GM12878 (cell line): ENCODE measurements at regions not wholly inside any gene's neighbourhood (a gene's known extent, or its start where the extent isn't known, plus 50 kb on each side); places are given as distances from the start of the nearest gene placed in this dataset.

Experiments used
- ATAC-seq: fragments of 200-7000 bp; cut with Tn5 transposase; 3 replicates; pipeline ENCODE4 v1.9.1; 2020; ENCODE audit warnings: mild to moderate bottlenecking, moderate library complexity
- BruUV-seq: library from RNA; stranded (reverse); fragments of 400-500 nt; replicated peaks from 2 replicates; lab custom pipeline; 2021; lab: Mats Ljungman, UMichigan
- CTCF ChIA-PET: fragments of 300-600 bp; sonication (Branson Sonifier 250); formaldehyde crosslinking; extraction: SDS; loops from one replicate; lab custom pipeline; 2021; ENCODE audit warnings: inconsistent platforms; lab: Yijun Ruan, JAX
- POLR2A ChIA-PET: fragments of 350-600 bp; formaldehyde crosslinking; extraction: SDS; loops from one replicate; lab custom pipeline; 2021; ENCODE audit warnings: inconsistent platforms; lab: Charles Lee
- RAD21 ChIA-PET: fragments of 300-600 bp; sonication (Branson Sonifier 250); formaldehyde crosslinking; loops from one replicate; lab custom pipeline; 2023; ENCODE audit warnings: antibody characterized with exemption; ENCODE audit not compliant: unreplicated experiment; lab: Charles Lee
- SMC1A ChIA-PET: fragments of 300-600 bp; sonication (Branson Sonifier 250); formaldehyde crosslinking; loops from one replicate; lab custom pipeline; 2023; ENCODE audit not compliant: unreplicated experiment, uncharacterized antibody; lab: Charles Lee
- DNase-seq: peaks from one replicate; pipeline ENCODE4 v3.0.0-alpha.2; 2011; ENCODE audit warnings: low read depth, low spot score
- FAIRE-seq: peaks from 3 replicates; lab custom pipeline; 2011; peaks lifted over from hg19 to GRCh38; lab: Jason Lieb, UNC
- H2AFZ ChIP-seq: 2 replicates; pipeline ENCODE4 v1.6.0; 2011; ENCODE audit warnings: low read depth, low read length, control low read depth; ENCODE audit not compliant: control insufficient read depth
- H3K27ac ChIP-seq: 2 replicates; pipeline ENCODE4 v1.5.1; 2011; ENCODE audit warnings: control low read depth; ENCODE audit not compliant: control insufficient read depth, insufficient read depth
- H3K27me3 ChIP-seq, 2 experiments: replicated peaks in 1 of 2; 2 replicates each; pipeline versions ENCODE4 v1.6.0 to v1.6.1; 2011; ENCODE audit warnings: low read length in 1 of 2; ENCODE audit not compliant: control insufficient read depth in 2 of 2, insufficient read depth in 2 of 2
- H3K36me3 ChIP-seq, 2 experiments: 2 replicates each; pipeline ENCODE4 v1.5.1; 2011; ENCODE audit warnings: low read length in 1 of 2; ENCODE audit not compliant: control insufficient read depth in 2 of 2, insufficient read depth in 2 of 2
- H3K4me1 ChIP-seq: 2 replicates; pipeline ENCODE4 v1.6.1; 2011; ENCODE audit warnings: mild to moderate bottlenecking, low read length, moderate library complexity, mixed read lengths; ENCODE audit not compliant: control insufficient read depth, insufficient read depth
- H3K4me2 ChIP-seq: 2 replicates; pipeline ENCODE4 v1.6.0; 2011; ENCODE audit warnings: control low read depth; ENCODE audit not compliant: control insufficient read depth, insufficient read depth
- H3K4me3 ChIP-seq: fragments of 200-600 bp; sonication (generic); 2 replicates; pipeline ENCODE4 v1.5.1; 2016
- H3K79me2 ChIP-seq: 2 replicates; pipeline ENCODE4 v1.6.0; 2011; ENCODE audit warnings: low read length; ENCODE audit not compliant: control insufficient read depth, insufficient read depth
- H3K9ac ChIP-seq: 2 replicates; pipeline ENCODE4 v1.8.0; 2011; ENCODE audit warnings: low read length, control low read depth, mixed read lengths; ENCODE audit not compliant: control insufficient read depth, insufficient read depth
- H3K9me3 ChIP-seq: replicated peaks from 3 replicates; pipeline ENCODE4 v1.5.1; 2011; ENCODE audit warnings: mild to moderate bottlenecking, low read length; ENCODE audit not compliant: control insufficient read depth, insufficient read depth
- H4K20me1 ChIP-seq: 2 replicates; pipeline ENCODE4 v1.6.0; 2011; ENCODE audit not compliant: control insufficient read depth, insufficient read depth
- ESRRA ChIP-seq: IDR thresholded peaks from 2 replicates; pipeline ENCODE4 v1.6.1; 2012; ENCODE audit warnings: mild to moderate bottlenecking, low read length, improper control_type of control experiment
- NFYA ChIP-seq: IDR thresholded peaks from 2 replicates; pipeline ENCODE4 v1.6.1; 2011; ENCODE audit warnings: low read depth, mild to moderate bottlenecking, low read length, improper control_type of control experiment, borderline replicate concordance
- NFYB ChIP-seq: IDR thresholded peaks from 2 replicates; pipeline ENCODE4 v1.6.1; 2011; ENCODE audit warnings: low read depth, mild to moderate bottlenecking, low read length, improper control_type of control experiment, moderate library complexity; ENCODE audit not compliant: insufficient read depth
- POLR2A ChIP-seq: IDR thresholded peaks from 2 replicates; pipeline ENCODE4 v1.6.1; 2011; ENCODE audit warnings: low read depth, mild to moderate bottlenecking, low read length
- POLR2AphosphoS2 ChIP-seq: IDR thresholded peaks from 2 replicates; pipeline ENCODE4 v1.6.1; 2011; ENCODE audit warnings: low read depth, mild to moderate bottlenecking, low read length, improper control_type of control experiment, moderate library complexity
- SP1 ChIP-seq: IDR thresholded peaks from one replicate; pipeline ENCODE4 v1.6.1; 2011; ENCODE audit warnings: low read depth, low read length
- SUPT20H ChIP-seq: IDR thresholded peaks from 2 replicates; pipeline ENCODE4 v1.6.1; 2011; ENCODE audit warnings: low read depth, mild to moderate bottlenecking, low read length, moderate library complexity, borderline replicate concordance; ENCODE audit not compliant: control insufficient read depth
- TAF1 ChIP-seq: IDR thresholded peaks from 2 replicates; pipeline ENCODE4 v1.6.1; 2011; ENCODE audit warnings: mild to moderate bottlenecking, low read depth, low read length, borderline replicate concordance
- TARDBP ChIP-seq: IDR thresholded peaks from 2 replicates; pipeline ENCODE4 v1.6.1; 2016; ENCODE audit warnings: borderline replicate concordance
- TCF7 ChIP-seq: IDR thresholded peaks from 2 replicates; pipeline ENCODE4 v1.6.1; 2014; ENCODE audit warnings: antibody characterized with exemption, borderline replicate concordance
- YBX1 ChIP-seq: fragments of 450-650 bp; IDR thresholded peaks from 2 replicates; pipeline ENCODE4 v1.6.1; 2016; ENCODE audit warnings: antibody characterized with exemption
- WGBS: methylation state at CpG from one replicate; pipeline ENCODE4 v1.1.6; 2016; ENCODE audit warnings: low lambda C conversion rate; ENCODE audit not compliant: insufficient replicate concordance, insufficient coverage; ENCODE audit errors: missing lambda C conversion rate; 5-methylcytosine and 5-hydroxymethylcytosine counted together
- in situ Hi-C: fragments of 300-500 bp; cut with MboI; formaldehyde crosslinking; loops from 9 replicates; pipeline ENCODE4 v1.14.3; 2018; ENCODE audit warnings: mixed read lengths
- intact Hi-C: fragments of 100-400 bp; cut with micrococcal nuclease; formaldehyde crosslinking; loops from one replicate; pipeline ENCODE4 v1.14.2; 2022; ENCODE audit not compliant: unreplicated experiment
- TF ChIP-seq, protein P1 (sequence below): fragments of 450-650 bp; IDR thresholded peaks from 2 replicates; pipeline ENCODE4 v1.6.1; 2014; ENCODE audit warnings: mild to moderate bottlenecking
- TF ChIP-seq, protein P2 (sequence below): IDR thresholded peaks from 2 replicates; pipeline ENCODE4 v1.6.1; 2012; ENCODE audit warnings: improper control_type of control experiment, low read depth, low read length; ENCODE audit not compliant: insufficient replicate concordance
- TF ChIP-seq, protein P3 (sequence below): fragments of 450-650 bp; IDR thresholded peaks from 2 replicates; pipeline ENCODE4 v1.6.1; 2016; ENCODE audit warnings: mild to moderate bottlenecking
- TF ChIP-seq, protein P4 (sequence below): IDR thresholded peaks from 2 replicates; pipeline ENCODE4 v1.6.1; 2011; ENCODE audit warnings: mild to moderate bottlenecking, low read depth, low read length, moderate library complexity; ENCODE audit not compliant: insufficient replicate concordance

DNA sequence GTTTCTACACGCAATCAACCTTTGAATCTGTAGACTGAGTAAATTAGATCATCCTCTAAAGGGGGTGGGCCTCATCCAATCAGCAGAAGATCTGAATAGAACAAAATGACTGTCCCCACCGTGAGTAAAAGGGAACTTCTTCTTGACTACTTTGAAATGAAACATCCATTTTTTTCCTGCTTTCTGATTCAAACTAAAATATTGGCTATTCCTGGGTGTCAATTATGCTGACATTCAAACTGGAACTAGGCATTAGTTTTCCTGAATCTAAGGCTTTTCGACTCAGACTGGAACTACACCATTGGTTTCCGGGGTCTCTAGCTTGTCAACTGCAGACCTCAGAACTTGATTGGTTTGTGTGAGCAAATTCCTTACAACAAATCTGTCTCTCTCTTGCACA, 772.2 kb upstream of the CDH10 start (continued):
- TF ChIP-seq YBX1 (no peak), TAF1 (no peak)
- TF ChIP-seq, protein P1, sequence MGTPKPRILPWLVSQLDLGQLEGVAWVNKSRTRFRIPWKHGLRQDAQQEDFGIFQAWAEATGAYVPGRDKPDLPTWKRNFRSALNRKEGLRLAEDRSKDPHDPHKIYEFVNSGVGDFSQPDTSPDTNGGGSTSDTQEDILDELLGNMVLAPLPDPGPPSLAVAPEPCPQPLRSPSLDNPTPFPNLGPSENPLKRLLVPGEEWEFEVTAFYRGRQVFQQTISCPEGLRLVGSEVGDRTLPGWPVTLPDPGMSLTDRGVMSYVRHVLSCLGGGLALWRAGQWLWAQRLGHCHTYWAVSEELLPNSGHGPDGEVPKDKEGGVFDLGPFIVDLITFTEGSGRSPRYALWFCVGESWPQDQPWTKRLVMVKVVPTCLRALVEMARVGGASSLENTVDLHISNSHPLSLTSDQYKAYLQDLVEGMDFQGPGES = no peak
- TF ChIP-seq, all 136 proteins: peak for 0

DNA sequence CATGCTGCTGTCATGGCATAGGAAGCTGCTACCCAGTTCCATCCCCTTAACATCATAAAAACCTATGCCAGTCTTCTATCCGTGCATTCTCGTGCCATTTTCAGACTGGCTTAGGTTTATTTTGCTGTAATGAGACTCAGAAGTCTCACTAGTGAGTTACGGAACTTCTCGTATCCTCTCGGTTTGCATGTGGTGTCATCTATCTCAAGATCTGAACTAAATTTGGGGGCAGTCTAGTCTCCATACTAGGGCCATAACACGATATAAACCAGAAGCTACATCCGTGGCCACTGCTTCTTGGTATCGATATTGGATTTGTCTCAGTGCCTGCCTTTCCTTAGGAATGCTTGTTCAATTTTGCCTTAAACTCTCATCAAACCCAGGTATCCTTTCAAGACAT, 771.2 kb upstream of the CDH10 start:
- ChIA-PET RAD21 (no interaction called here), CTCF (no interaction called here), POLR2A (no interaction called here), SMC1A (no interaction called here)
- no peak overlapping the region for H3K4me2 ChIP-seq
- H2AFZ ChIP-seq = no peak overlapping the region
- in situ Hi-C loops = no loop called here
- 35% methylated on average over 8 of the region's 8 CpGs for WGBS
- TF ChIP-seq NFYB = no peak
- TF ChIP-seq TARDBP = no peak
- TF ChIP-seq SP1 = no peak
- TF ChIP-seq ESRRA = no peak
- TF ChIP-seq, protein P2, sequence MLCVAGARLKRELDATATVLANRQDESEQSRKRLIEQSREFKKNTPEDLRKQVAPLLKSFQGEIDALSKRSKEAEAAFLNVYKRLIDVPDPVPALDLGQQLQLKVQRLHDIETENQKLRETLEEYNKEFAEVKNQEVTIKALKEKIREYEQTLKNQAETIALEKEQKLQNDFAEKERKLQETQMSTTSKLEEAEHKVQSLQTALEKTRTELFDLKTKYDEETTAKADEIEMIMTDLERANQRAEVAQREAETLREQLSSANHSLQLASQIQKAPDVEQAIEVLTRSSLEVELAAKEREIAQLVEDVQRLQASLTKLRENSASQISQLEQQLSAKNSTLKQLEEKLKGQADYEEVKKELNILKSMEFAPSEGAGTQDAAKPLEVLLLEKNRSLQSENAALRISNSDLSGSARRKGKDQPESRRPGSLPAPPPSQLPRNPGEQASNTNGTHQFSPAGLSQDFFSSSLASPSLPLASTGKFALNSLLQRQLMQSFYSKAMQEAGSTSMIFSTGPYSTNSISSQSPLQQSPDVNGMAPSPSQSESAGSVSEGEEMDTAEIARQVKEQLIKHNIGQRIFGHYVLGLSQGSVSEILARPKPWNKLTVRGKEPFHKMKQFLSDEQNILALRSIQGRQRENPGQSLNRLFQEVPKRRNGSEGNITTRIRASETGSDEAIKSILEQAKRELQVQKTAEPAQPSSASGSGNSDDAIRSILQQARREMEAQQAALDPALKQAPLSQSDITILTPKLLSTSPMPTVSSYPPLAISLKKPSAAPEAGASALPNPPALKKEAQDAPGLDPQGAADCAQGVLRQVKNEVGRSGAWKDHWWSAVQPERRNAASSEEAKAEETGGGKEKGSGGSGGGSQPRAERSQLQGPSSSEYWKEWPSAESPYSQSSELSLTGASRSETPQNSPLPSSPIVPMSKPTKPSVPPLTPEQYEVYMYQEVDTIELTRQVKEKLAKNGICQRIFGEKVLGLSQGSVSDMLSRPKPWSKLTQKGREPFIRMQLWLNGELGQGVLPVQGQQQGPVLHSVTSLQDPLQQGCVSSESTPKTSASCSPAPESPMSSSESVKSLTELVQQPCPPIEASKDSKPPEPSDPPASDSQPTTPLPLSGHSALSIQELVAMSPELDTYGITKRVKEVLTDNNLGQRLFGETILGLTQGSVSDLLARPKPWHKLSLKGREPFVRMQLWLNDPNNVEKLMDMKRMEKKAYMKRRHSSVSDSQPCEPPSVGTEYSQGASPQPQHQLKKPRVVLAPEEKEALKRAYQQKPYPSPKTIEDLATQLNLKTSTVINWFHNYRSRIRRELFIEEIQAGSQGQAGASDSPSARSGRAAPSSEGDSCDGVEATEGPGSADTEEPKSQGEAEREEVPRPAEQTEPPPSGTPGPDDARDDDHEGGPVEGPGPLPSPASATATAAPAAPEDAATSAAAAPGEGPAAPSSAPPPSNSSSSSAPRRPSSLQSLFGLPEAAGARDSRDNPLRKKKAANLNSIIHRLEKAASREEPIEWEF = no peak
- TF ChIP-seq SUPT20H = no peak
- no peak for TF ChIP-seq POLR2A
- TF ChIP-seq, protein P3, sequence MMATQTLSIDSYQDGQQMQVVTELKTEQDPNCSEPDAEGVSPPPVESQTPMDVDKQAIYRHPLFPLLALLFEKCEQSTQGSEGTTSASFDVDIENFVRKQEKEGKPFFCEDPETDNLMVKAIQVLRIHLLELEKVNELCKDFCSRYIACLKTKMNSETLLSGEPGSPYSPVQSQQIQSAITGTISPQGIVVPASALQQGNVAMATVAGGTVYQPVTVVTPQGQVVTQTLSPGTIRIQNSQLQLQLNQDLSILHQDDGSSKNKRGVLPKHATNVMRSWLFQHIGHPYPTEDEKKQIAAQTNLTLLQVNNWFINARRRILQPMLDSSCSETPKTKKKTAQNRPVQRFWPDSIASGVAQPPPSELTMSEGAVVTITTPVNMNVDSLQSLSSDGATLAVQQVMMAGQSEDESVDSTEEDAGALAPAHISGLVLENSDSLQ = no peak
- no peak for TF ChIP-seq TCF7
- no peak for TF ChIP-seq NFYA
- TF ChIP-seq, protein P4, sequence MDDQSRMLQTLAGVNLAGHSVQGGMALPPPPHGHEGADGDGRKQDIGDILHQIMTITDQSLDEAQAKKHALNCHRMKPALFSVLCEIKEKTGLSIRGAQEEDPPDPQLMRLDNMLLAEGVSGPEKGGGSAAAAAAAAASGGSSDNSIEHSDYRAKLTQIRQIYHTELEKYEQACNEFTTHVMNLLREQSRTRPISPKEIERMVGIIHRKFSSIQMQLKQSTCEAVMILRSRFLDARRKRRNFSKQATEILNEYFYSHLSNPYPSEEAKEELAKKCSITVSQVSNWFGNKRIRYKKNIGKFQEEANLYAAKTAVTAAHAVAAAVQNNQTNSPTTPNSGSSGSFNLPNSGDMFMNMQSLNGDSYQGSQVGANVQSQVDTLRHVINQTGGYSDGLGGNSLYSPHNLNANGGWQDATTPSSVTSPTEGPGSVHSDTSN = no peak
- TF ChIP-seq POLR2AphosphoS2 = no peak
- DNase-seq = no peak
- H3K9ac ChIP-seq = no peak overlapping the region
- H3K27me3 ChIP-seq = no peaks in the 10 kb centered on the region
- no peak overlapping the region for H3K4me3 ChIP-seq
- BruUV-seq = no TSS peak
- intact Hi-C loops = no loop called here
- H4K20me1 ChIP-seq = no peaks in the 10 kb centered on the region
- FAIRE-seq = no peak
- no peaks in the 10 kb centered on the region for H3K4me1 ChIP-seq
- H3K9me3 ChIP-seq = no peaks in the 10 kb centered on the region
- H3K36me3 ChIP-seq = no peaks in the 10 kb centered on the region
- no peak for ATAC-seq
- no peak overlapping the region for H3K27ac ChIP-seq
- no peaks in the 10 kb centered on the region for H3K79me2 ChIP-seq
